Adrenal gland (tissue), 9 donors: ENCODE measurements at regions not wholly inside any gene's neighbourhood (a gene's known extent, or its start where the extent isn't known, plus 50 kb on each side); places are given as distances from the start of the nearest gene placed in this dataset.
"Not testable (repeated sequence)": the region's sequence is repeated elsewhere in the genome, so short reads cannot be mapped to it uniquely, and the experiment has no call there.

Experiments used
- DNase-seq, 7 donors: peaks; one replicate each; pipeline ENCODE4 v3.0.0-alpha.2; 2019 to 2020
- H3K27ac ChIP-seq, 5 donors: fragments of 200-600 bp; sonication (generic) in 4 of 5; 1 replicate in 3 of 5; 2 replicates in 2 of 5; pipeline versions ENCODE4 v1.5.1 to v1.8.0; 2016 to 2020; ENCODE audit warnings: mild to moderate bottlenecking in 1 of 5
- H3K27me3 ChIP-seq: fragments of 200-600 bp; 2 replicates; pipeline ENCODE4 v1.8.0; 2021
- H3K36me3 ChIP-seq, 2 donors: fragments of 200-600 bp; replicated peaks in 1 of 2; 1 replicate in 1 of 2; 2 replicates in 1 of 2; pipeline versions ENCODE4 v1.5.1 to v1.8.0; 2018 to 2022
- H3K4me1 ChIP-seq, 2 donors: fragments of 200-600 bp; replicated peaks in 1 of 2; 1 replicate in 1 of 2; 2 replicates in 1 of 2; pipeline versions ENCODE4 v1.5.1 to v1.8.0; 2018 to 2021
- H3K4me3 ChIP-seq, 4 donors: fragments of 200-600 bp; sonication (generic) in 3 of 4; one replicate each; pipeline ENCODE4 v1.5.1; 2016 to 2018
- H3K9me3 ChIP-seq, 3 donors: fragments of 200-600 bp; sonication (generic) in 1 of 3; replicated peaks in 1 of 3; 1 replicate in 2 of 3; 2 replicates in 1 of 3; pipeline versions ENCODE4 v1.5.1 to v1.8.0; 2016 to 2021
- CTCF ChIP-seq, 6 experiments: fragments of 450-650 bp in 4 of 6; fragments of 200-600 bp in 2 of 6; sonication (generic) in 1 of 6; IDR thresholded peaks; 1 replicate in 5 of 6; 2 replicates in 1 of 6; pipeline versions ENCODE4 v1.5.1 to v1.8.0; 2016 to 2021; ENCODE audit warnings: antibody characterized with exemption in 6 of 6, mild to moderate bottlenecking in 2 of 6, moderate library complexity in 1 of 6
- POLR2A ChIP-seq, 2 donors: fragments of 450-650 bp; IDR thresholded peaks; one replicate each; pipeline ENCODE4 v1.6.1; 2017; ENCODE audit warnings: antibody characterized with exemption in 2 of 2, mild to moderate bottlenecking in 2 of 2, moderate library complexity in 1 of 2
- WGBS, 4 donors: extraction: QIAGEN DNeasy Blood & Tissue Kit in 2 of 4; methylation state at CpG; one replicate each; pipeline versions ENCODE4 v1.1.5 to v1.1.7; 2013 to 2017; 5-methylcytosine and 5-hydroxymethylcytosine counted together
- intact Hi-C, 2 donors: fragments of 100-400 bp; cut with DNase I; formaldehyde crosslinking; loops; one replicate each; pipeline versions ENCODE4 v1.14.1 to v1.15.0; 2022 to 2023
- donor health status: healthy with polysubstance abuse.
- donor health status: Bipolar disorder and iron deficiency.
- donor health status: DM: yes; HTN: yes; CAD: no.
- donor health status: DM: no; HTN: no; CAD: no.
- donor health status: DM: no; HTN: no; CAD: no.

GRCh38 chr18:30792051-30792450, 250.5 kb downstream of the DSC3 start:
- 64 to 79% (median 76%) methylated on average over 7 of the region's 7 CpGs for WGBS, 4 donors

DNA sequence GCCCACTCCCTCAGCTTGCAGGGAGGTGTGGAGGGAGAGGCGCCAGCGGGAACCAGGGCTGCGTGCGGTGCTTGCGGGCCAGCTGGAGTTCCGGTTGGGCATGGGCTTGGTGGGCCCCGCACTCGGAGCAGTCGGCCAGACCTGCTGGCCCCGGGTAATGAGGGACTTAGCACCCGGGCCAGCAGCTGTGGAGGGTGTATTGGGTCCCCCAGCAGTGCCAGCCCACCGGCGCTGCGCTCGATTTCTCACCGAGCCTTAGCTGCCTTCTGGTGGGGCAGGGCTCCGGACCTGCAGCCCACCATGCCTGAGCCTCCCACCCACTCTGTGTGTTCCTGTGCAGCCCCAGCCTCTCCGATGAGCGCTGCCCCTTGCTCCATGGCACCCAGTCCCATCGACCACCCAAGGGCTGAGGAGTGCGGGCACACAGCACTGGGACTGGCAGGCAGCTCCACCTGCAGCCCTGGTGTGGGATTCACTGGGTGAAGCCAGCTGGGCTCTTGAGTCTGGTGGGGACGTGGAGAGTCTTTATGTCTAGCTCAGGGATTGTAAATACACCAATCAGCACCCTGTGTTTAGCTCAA, 254.0 kb downstream of the DSC3 start:
- H3K4me3 ChIP-seq, H3K4me1 ChIP-seq, H3K27ac ChIP-seq, H3K27me3 ChIP-seq, intact Hi-C loops, H3K36me3 ChIP-seq, H3K9me3 ChIP-seq, DNase-seq: not testable (repeated sequence)
- 86 to 90% (median 90%) methylated on average over 16 to 22 of the region's 22 CpGs; no CpG with 5 or more reads in 1 of the 4 donors for WGBS, 4 donors

More at GRCh38 chr18:30792051-30792450, 250.5 kb downstream of the DSC3 start:
- no peak for DNase-seq
- no peak overlapping the region for H3K4me3 ChIP-seq
- TF ChIP-seq POLR2A (IDR thresholded peaks at IDR 0.05) (no peak), CTCF (IDR thresholded peaks at IDR 0.05) (no peak)
- no peaks in the 10 kb centered on the region for H3K27me3 ChIP-seq
- intact Hi-C loops = no loop called here
- H3K36me3 ChIP-seq = no peaks in the 10 kb centered on the region
- no peaks in the 10 kb centered on the region for H3K9me3 ChIP-seq
- no peak overlapping the region for H3K27ac ChIP-seq
- no peaks in the 10 kb centered on the region for H3K4me1 ChIP-seq

GRCh38 chr18:30787410-30787809, 255.1 kb downstream of the DSC3 start:
- Histone ChIP-seq H3K4me1 (no peaks in the 10 kb centered on the region), H3K4me3 (no peak overlapping the region), H3K36me3 (no peaks in the 10 kb centered on the region), H3K27ac (no peak overlapping the region), H3K9me3 (no peaks in the 10 kb centered on the region), H3K27me3 (no peaks in the 10 kb centered on the region)
- TF ChIP-seq POLR2A (IDR thresholded peaks at IDR 0.05) = no peak
- TF ChIP-seq CTCF (IDR thresholded peaks at IDR 0.05) = no peak
- intact Hi-C loops = no loop called here
- no peak for DNase-seq

DNA sequence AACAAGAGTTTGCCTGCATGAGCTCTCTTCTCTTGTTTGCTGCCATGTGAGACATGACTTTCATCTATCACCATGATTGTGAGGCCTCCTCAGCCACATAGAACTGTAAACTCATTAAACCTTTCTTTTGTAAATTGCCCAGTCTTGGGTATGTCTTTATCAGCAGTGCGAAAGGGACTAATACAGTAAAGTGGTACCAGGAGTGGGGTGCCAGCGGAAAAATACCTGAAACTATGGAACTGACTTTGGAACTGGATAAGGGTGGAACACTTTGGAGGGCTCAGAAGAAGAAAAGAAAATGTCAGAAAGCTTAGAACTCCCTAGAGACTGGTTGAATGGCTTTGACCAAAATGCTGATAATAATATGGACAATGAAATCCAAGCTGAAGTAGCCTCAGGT, 260.9 kb downstream of the DSC3 start:
- no peak for DNase-seq
- TF ChIP-seq CTCF (IDR thresholded peaks at IDR 0.05) (no peak), POLR2A (IDR thresholded peaks at IDR 0.05) (no peak)

DNA sequence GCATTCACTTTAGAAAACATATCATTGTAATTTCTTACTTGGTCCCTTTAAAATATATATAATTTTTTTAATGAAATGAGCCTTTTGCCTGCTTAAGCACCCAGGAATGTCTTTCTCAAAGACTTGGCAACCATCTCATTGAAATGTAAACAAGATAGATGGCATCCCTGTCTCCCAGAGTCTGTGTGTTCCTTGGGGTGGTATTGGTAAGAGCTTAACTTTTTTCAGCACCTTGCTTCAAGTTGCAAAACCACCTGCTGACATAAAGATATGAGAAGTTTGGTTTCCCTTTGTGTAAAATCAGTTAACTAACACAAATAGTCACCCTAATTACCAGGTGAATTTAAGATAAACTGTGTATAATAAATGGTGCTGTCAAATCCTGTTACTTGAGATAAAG, 266.9 kb downstream of the DSC3 start:
- no peaks in the 10 kb centered on the region for H3K27me3 ChIP-seq
- H3K9me3 ChIP-seq = no peaks in the 10 kb centered on the region
- intact Hi-C loops = no loop called here
- no peaks in the 10 kb centered on the region for H3K36me3 ChIP-seq
- TF ChIP-seq CTCF (IDR thresholded peaks at IDR 0.05) (no peak), POLR2A (IDR thresholded peaks at IDR 0.05) (no peak)
- H3K27ac ChIP-seq = no peak overlapping the region
- no peak for DNase-seq
- H3K4me3 ChIP-seq = no peak overlapping the region
- H3K4me1 ChIP-seq = no peaks in the 10 kb centered on the region

More for the DNA sequence above, 260.9 kb downstream of the DSC3 start:
- no peaks in the 10 kb centered on the region for H3K36me3 ChIP-seq
- no peaks in the 10 kb centered on the region for H3K4me1 ChIP-seq
- no peak overlapping the region for H3K27ac ChIP-seq
- H3K9me3 ChIP-seq = no peaks in the 10 kb centered on the region
- no peaks in the 10 kb centered on the region for H3K27me3 ChIP-seq
- H3K4me3 ChIP-seq = no peak overlapping the region
- 81 to 94% (median 88%) methylated on average over 2 of the region's 2 CpGs for WGBS, 4 donors
- intact Hi-C loops = no loop called here

DNA sequence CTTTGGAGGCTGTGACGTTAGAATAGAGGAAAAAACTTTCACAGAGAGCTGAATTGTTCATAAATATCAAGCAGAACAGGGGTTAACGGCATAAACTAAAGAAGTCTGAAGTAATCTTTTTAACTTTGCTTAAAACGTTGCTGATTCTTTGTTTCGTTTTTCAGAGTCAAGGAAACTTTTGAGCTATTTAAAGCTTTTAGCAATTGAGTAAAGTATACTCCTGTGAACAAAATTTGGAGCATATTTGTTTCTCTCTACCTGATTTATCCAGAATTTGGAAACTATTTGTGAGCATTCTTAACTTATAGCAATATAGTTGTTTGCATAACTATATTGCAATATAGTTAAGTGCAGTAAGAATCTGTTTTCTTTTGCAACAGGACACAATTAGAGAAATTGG, 270.4 kb downstream of the DSC3 start:
- H3K9me3 ChIP-seq, DNase-seq, H3K4me1 ChIP-seq, intact Hi-C loops, H3K36me3 ChIP-seq, H3K27ac ChIP-seq, H3K4me3 ChIP-seq, H3K27me3 ChIP-seq: not testable (repeated sequence)
- 67 to 73% (median 70%) methylated on average over 4 of the region's 4 CpGs for WGBS, 4 donors
